GM19438 (cell line): ENCODE measurements at regions not wholly inside any gene's neighbourhood (a gene's known extent, or its start where the extent isn't known, plus 50 kb on each side); places are given as distances from the start of the nearest gene placed in this dataset.

ENCODE experiments used
- ATAC-seq: cut with Tn5 transposase; IDR thresholded peaks from one replicate; pipeline ENCODE4 v1.9.1; 2021; ENCODE audit warnings: low read depth; ENCODE audit not compliant: unreplicated experiment

GRCh38 chr14:95391331-95391730, 71.6 kb upstream of the CLMN start:
- ATAC-seq, result no peak

GRCh38 chr14:95389471-95390011, 69.8 kb upstream of the CLMN start:
- ATAC-seq, result no peak

GRCh38 chr14:95388699-95389098, 69.0 kb upstream of the CLMN start:
- no peak for ATAC-seq

DNA sequence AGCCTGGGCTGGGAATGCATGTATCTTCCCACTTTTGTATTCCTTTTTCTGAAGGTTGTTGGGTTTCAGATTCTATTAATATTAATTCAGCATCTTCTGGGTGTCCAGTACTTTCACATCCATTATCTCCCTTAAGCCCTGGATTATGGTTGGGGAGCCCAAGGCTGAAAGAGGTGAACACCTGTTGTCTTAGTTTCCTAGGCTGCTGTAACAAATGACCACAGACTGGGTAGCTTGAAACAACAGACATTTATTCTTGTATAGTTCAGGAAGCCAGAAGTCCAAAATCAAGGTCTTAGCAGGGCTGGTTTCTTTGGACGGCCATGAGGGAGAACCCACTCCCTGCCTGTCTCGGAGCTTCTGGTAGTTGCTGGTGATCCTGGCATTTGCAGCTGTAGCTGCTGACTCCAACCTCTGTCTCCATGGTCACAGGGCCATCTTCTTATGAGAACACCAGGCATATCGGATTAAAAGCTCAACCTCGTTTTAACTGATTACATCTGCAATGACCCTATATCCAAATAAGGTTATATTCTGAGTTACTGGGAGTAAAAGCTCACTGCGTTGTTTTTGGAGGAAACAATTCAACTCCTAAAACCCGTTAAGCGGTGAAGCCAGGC, 68.2 kb upstream of the CLMN start:
- no peak for ATAC-seq

- no peak for ATAC-seq
Observed at GRCh38 chr14:95386536-95387095, 66.9 kb upstream of the CLMN start.

DNA sequence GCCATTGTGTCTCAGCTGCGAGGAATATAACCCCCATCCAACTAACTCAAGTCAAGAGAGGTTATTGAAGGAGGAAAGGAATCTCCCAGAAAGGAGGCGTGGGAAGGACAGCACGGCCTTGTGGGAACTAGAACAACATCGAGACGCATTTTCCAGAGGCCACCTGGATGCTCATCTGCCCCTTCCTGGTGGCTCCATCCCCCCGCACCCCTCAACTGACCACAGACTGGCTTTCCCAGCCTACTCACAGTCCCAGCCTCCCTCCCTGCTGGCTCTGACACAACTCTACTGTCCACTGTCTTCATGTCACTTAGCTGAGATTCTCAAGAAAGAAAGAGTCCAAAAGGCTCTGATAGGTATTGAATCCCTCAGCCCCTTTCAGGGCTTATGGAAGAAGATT, 66.0 kb upstream of the CLMN start:
- ATAC-seq, result no peak

GRCh38 chr14:95382747-95383146, 63.0 kb upstream of the CLMN start:
- no peak for ATAC-seq

GRCh38 chr14:95381726-95382125, 62.0 kb upstream of the CLMN start:
- no peak for ATAC-seq

- ATAC-seq, result no peak
Observed at GRCh38 chr14:95380350-95381042, 60.8 kb upstream of the CLMN start.

GRCh38 chr14:95379634-95380033, 59.9 kb upstream of the CLMN start:
- no peak for ATAC-seq

DNA sequence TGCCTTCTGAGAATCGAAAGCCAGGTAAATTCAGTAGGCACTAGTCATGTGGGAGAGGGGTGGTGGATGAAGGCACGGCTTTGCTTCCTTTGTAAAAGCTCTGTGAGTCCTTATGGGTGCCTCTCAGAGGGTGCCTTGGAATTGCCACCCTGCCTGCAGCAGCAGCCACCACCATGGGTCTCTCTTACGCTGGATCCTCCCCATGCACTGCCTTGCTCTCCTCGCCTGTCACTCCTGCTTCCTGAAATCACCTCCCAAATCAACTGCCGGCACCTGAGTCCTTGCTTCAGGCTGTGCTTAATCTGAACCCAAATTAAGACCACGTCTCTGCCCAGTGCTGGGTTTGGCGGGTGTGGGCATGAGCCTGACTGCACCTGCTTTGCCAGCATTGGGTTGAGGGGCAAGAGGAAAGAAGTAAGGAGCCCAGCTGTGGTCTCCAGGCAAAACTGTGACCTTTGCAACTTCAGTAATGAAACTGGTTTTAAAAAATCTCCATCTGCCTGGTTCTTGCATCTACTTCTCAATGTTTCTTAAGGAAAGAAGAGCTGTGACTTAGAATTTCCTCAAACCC, 55.9 kb upstream of the CLMN start:
- no peak for ATAC-seq

GRCh38 chr14:95374239-95374997, 54.7 kb upstream of the CLMN start:
- no peak for ATAC-seq

DNA sequence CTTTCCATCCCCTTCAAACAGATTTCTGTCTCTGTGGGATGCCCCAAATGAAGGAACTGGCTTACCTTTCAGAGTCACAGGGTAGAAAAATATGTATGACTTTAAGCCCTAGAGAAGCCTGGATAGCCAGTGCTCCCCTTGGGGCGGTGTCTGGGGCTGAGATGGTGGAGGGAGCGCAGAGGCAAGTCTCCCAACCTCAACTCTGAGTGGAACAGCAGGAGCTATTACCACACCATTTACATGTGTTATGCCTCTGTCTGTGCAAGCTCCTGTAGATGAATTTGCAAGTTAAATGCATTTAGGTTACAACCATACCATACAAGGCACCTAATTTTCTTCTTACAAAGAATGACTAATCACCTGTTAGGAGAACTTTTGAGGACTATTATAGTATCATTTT, 50.4 kb upstream of the CLMN start:
- ATAC-seq, result no peak
